HEK293T (cell line): ENCODE measurements at regions not wholly inside any gene's neighbourhood (a gene's known extent, or its start where the extent isn't known, plus 50 kb on each side); places are given as distances from the start of the nearest gene placed in this dataset.
A peak's percentile ranks its signal among the peaks of the same experiment; 100 is the strongest.

Source experiments
- CTCF ChIA-PET: fragments of 350-600 bp; formaldehyde crosslinking; extraction: SDS; loops from one replicate; lab custom pipeline; 2021; ENCODE audit warnings: antibody characterized with exemption, inconsistent platforms; lab: Yijun Ruan, JAX
- POLR2A ChIA-PET: fragments of 350-600 bp; formaldehyde crosslinking; extraction: SDS; loops from one replicate; lab custom pipeline; 2020; ENCODE audit warnings: antibody characterized with exemption, inconsistent platforms; lab: Yijun Ruan, JAX
- DNase-seq: peaks from one replicate; pipeline ENCODE4 v3.0.0; 2012; ENCODE audit warnings: mixed read lengths; ENCODE audit errors: extremely low spot score
- ARNT ChIP-seq: fragments of 450-650 bp; IDR thresholded peaks from 2 replicates; pipeline ENCODE4 v1.6.1; 2017; ENCODE audit warnings: mild to moderate bottlenecking
- BHLHE40 ChIP-seq: fragments of 450-650 bp; IDR thresholded peaks from 2 replicates; pipeline ENCODE4 v1.6.1; 2016; ENCODE audit warnings: mild to moderate bottlenecking, moderate library complexity, borderline replicate concordance
- CTBP1 ChIP-seq: fragments of 450-650 bp; IDR thresholded peaks from 2 replicates; pipeline ENCODE4 v1.6.1; 2016; ENCODE audit warnings: borderline replicate concordance
- ELF4 ChIP-seq: fragments of 450-650 bp; IDR thresholded peaks from 2 replicates; pipeline ENCODE4 v1.6.1; 2017; ENCODE audit warnings: antibody characterized with exemption
- FOXA1 ChIP-seq: fragments of 450-650 bp; IDR thresholded peaks from 2 replicates; pipeline ENCODE4 v1.6.1; 2016; ENCODE audit warnings: mild to moderate bottlenecking
- FOXK2 ChIP-seq: fragments of 450-650 bp; IDR thresholded peaks from 2 replicates; pipeline ENCODE4 v1.6.1; 2016; ENCODE audit warnings: mild to moderate bottlenecking
- FOXM1 ChIP-seq: fragments of 450-650 bp; IDR thresholded peaks from 2 replicates; pipeline ENCODE4 v1.6.1; 2017; ENCODE audit warnings: mild to moderate bottlenecking, borderline replicate concordance
- HDGF ChIP-seq: fragments of 450-650 bp; IDR thresholded peaks from 2 replicates; pipeline ENCODE4 v1.6.1; 2017; ENCODE audit warnings: antibody characterized with exemption, borderline replicate concordance
- L3MBTL2 ChIP-seq: fragments of 450-650 bp; conservative IDR thresholded peaks from 2 replicates; pipeline ENCODE4 v1.6.1; 2016; ENCODE audit warnings: mild to moderate bottlenecking
- LEF1 ChIP-seq: fragments of 450-650 bp; IDR thresholded peaks from 2 replicates; pipeline ENCODE4 v1.6.1; 2017; ENCODE audit warnings: mild to moderate bottlenecking, borderline replicate concordance
- NFRKB ChIP-seq: fragments of 450-650 bp; IDR thresholded peaks from 2 replicates; pipeline ENCODE4 v1.6.1; 2016; ENCODE audit warnings: mild to moderate bottlenecking, moderate library complexity
- PKNOX1 ChIP-seq: fragments of 450-650 bp; IDR thresholded peaks from 2 replicates; pipeline ENCODE4 v1.6.1; 2016
- SP1 ChIP-seq: fragments of 450-650 bp; IDR thresholded peaks from 2 replicates; pipeline ENCODE4 v1.6.1; 2017
- SUZ12 ChIP-seq: fragments of 450-650 bp; IDR thresholded peaks from 2 replicates; pipeline ENCODE4 v1.6.1; 2016; ENCODE audit warnings: mild to moderate bottlenecking
- TARDBP ChIP-seq: fragments of 450-650 bp; IDR thresholded peaks from 2 replicates; pipeline ENCODE4 v1.6.1; 2016
- ZNF384 ChIP-seq: fragments of 450-650 bp; IDR thresholded peaks from 2 replicates; pipeline ENCODE4 v1.6.1; 2016

GRCh38 chr17:22695228-22695619, 1002.9 kb downstream of the KCNJ18 start:
- ChIA-PET CTCF (no interaction called here), POLR2A (no interaction called here)
- DNase-seq: no peak
- TF ChIP-seq FOXM1: no peak
- no peak for TF ChIP-seq BHLHE40
- TF ChIP-seq NFRKB: no peak
- no peak for TF ChIP-seq ELF4
- no peak for TF ChIP-seq L3MBTL2
- TF ChIP-seq PKNOX1: no peak
- no peak for TF ChIP-seq ARNT
- TF ChIP-seq FOXA1: no peak
- no peak for TF ChIP-seq FOXK2
- no peak for TF ChIP-seq CTBP1
- no peak for TF ChIP-seq ZNF384
- TF ChIP-seq SP1: no peak
- TF ChIP-seq HDGF: no peak
- TF ChIP-seq LEF1: no peak

GRCh38 chr17:22703204-22703603, 1010.9 kb downstream of the KCNJ18 start:
- ChIA-PET POLR2A (no interaction called here), CTCF (no interaction called here)
- no peak for TF ChIP-seq LEF1
- no peak for TF ChIP-seq FOXM1
- no peak for TF ChIP-seq ELF4
- peak; percentile 31 for DNase-seq

- POLR2A ChIA-PET: no interaction called here
- peak; percentile 55 for DNase-seq
- CTCF ChIA-PET: interaction anchor here (0.6 to 0.7 kb wide), 2 partner anchors 17 to 23 kb away, joined by 3 to 4 read pairs; no protein-coding TSS in a partner anchor
- TF ChIP-seq FOXA1 (no peak), L3MBTL2 (no peak), TARDBP (no peak), LEF1 (no peak), HDGF (no peak), PKNOX1 (no peak), FOXM1 (no peak), SUZ12 (no peak), ELF4 (no peak), ZNF384 (no peak)
Observed at GRCh38 chr17:22703786-22704441, 1011.6 kb downstream of the KCNJ18 start.

- ChIA-PET POLR2A (no interaction called here), CTCF (no interaction called here)
- no peak for DNase-seq
- TF ChIP-seq FOXM1: no peak
- TF ChIP-seq ZNF384: no peak
- TF ChIP-seq FOXA1: no peak
- TF ChIP-seq FOXK2: no peak
- TF ChIP-seq SUZ12: no peak
- no peak for TF ChIP-seq ARNT
- no peak for TF ChIP-seq ELF4
- TF ChIP-seq NFRKB: no peak
- no peak for TF ChIP-seq LEF1
- TF ChIP-seq SP1: no peak
- TF ChIP-seq PKNOX1: no peak
- no peak for TF ChIP-seq CTBP1
- no peak for TF ChIP-seq BHLHE40
- no peak for TF ChIP-seq L3MBTL2
- TF ChIP-seq HDGF: no peak
- TF ChIP-seq TARDBP: no peak
Observed at GRCh38 chr17:22704674-22705073, 1012.4 kb downstream of the KCNJ18 start.

GRCh38 chr17:22707626-22708025, 1015.3 kb downstream of the KCNJ18 start:
- TF ChIP-seq BHLHE40: no peak
- POLR2A ChIA-PET: no interaction called here
- CTCF ChIA-PET: no interaction called here
- no peak for DNase-seq

- no peak for DNase-seq
- ChIA-PET CTCF (no interaction called here), POLR2A (no interaction called here)
- TF ChIP-seq ZNF384: no peak
- no peak for TF ChIP-seq PKNOX1
- no peak for TF ChIP-seq CTBP1
- TF ChIP-seq TARDBP: no peak
- no peak for TF ChIP-seq FOXM1
- no peak for TF ChIP-seq FOXA1
- no peak for TF ChIP-seq FOXK2
- no peak for TF ChIP-seq LEF1
- no peak for TF ChIP-seq HDGF
- no peak for TF ChIP-seq ELF4
- no peak for TF ChIP-seq ARNT
- no peak for TF ChIP-seq SP1
- no peak for TF ChIP-seq L3MBTL2
- TF ChIP-seq BHLHE40: no peak
- no peak for TF ChIP-seq NFRKB
Observed at GRCh38 chr17:22717211-22717610, 1024.9 kb downstream of the KCNJ18 start.
